SU-DHL-6 (cell line): ENCODE measurements at regions not wholly inside any gene's neighbourhood (a gene's known extent, or its start where the extent isn't known, plus 50 kb on each side); places are given as distances from the start of the nearest gene placed in this dataset.

Experiments
- CTCF ChIP-seq: fragments of 200-600 bp; sonication (generic); IDR thresholded peaks from one replicate; pipeline ENCODE4 v1.5.1; 2017; ENCODE audit warnings: antibody characterized with exemption, mild to moderate bottlenecking, low read length, moderate library complexity; ENCODE audit not compliant: insufficient read depth, poor library complexity, severe bottlenecking
- EZH2phosphoT487 ChIP-seq: fragments of 200-600 bp; sonication (generic), shearing (Covaris generic); conservative IDR thresholded peaks from 2 replicates; pipeline ENCODE4 v1.6.1; 2018; ENCODE audit warnings: mild to moderate bottlenecking, antibody characterized with exemption, low read length, moderate library complexity, mixed read lengths

GRCh38 chr21:34263629-34264028, 100.2 kb upstream of the KCNE2 start:
- no peak for TF ChIP-seq CTCF
- TF ChIP-seq EZH2phosphoT487 = no peak
